ENCODE measurements at regions not wholly inside any gene's neighbourhood (a gene's known extent, or its start where the extent isn't known, plus 50 kb on each side); places are given as distances from the start of the nearest gene placed in this dataset.
"Not testable (repeated sequence)": the region's sequence is repeated elsewhere in the genome, so short reads cannot be mapped to it uniquely, and the experiment has no call there.

DNA sequence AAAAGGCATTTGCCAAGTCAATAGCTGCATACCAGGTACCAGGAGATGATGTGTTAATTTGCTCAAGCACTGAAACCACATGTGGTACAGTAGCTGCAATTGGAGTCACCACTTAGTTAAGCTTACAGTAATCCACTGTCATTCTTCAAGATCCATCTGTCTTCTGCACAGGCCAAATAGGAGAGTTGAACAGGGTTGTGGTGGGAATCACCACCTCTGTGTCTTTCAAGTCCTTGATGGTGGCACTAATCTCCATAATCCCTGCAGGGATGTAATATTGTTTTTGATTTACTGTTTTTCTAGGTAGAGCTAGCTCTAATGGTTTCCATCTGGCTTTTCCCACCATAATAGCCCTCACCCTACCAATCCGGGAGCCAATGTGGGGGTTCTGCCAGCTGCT is 91.9 kb downstream of the FCRL5 start:
- H3K4me3 ChIP-seq (ENCODE audit: low read depth, low read length), result no peak overlapping the region
- TF ChIP-seq, protein P1, sequence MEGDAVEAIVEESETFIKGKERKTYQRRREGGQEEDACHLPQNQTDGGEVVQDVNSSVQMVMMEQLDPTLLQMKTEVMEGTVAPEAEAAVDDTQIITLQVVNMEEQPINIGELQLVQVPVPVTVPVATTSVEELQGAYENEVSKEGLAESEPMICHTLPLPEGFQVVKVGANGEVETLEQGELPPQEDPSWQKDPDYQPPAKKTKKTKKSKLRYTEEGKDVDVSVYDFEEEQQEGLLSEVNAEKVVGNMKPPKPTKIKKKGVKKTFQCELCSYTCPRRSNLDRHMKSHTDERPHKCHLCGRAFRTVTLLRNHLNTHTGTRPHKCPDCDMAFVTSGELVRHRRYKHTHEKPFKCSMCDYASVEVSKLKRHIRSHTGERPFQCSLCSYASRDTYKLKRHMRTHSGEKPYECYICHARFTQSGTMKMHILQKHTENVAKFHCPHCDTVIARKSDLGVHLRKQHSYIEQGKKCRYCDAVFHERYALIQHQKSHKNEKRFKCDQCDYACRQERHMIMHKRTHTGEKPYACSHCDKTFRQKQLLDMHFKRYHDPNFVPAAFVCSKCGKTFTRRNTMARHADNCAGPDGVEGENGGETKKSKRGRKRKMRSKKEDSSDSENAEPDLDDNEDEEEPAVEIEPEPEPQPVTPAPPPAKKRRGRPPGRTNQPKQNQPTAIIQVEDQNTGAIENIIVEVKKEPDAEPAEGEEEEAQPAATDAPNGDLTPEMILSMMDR (conservative IDR thresholded peaks at IDR 0.05; ENCODE audit: low read depth, low read length), result no peak
- DNase-seq (ENCODE audit: low read depth), result no peak

DNA sequence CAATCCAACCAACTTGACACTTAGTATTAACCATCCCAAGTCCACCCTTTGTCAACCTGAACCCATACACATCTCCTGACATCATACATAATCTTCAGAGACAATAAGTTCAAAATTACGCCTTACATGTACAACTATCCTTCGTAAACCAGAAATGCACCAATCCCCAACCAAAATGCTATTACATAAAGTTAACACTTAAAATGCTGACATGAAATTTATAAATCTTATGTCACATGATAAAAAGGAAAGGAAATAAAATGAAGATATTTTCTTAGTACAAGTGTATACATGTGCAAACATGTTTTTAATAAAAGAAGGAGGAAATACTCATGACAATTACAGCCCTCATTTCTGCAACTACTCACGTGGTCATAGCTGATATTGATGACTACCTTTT is 95.0 kb downstream of the FCRL5 start:
- TF ChIP-seq, protein P1 (conservative IDR thresholded peaks at IDR 0.05; ENCODE audit: low read depth, low read length), result no peak
- no peak overlapping the region for H3K4me3 ChIP-seq (ENCODE audit: low read depth, low read length)
- DNase-seq (ENCODE audit: low read depth), result no peak

DNA sequence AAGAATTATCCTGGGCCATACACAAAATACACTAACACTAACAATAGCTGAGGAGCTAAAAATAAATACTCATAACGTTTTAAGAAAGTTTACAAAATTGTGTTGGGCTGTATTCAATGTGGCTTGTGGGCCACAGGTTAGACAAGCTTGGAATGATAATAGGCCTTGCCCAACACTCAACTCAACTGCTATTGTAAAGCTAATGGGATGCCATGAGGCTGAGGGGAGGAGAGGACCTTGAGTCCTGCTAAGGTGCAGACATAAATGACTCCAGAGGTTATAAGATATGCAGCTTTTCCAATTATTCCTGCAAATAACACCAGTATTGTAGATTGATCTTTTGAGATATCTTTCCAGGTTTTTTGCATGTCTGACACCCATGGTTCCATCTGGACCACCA is 97.0 kb downstream of the FCRL5 start:
- DNase-seq (ENCODE audit: low read depth), result no peak
- H3K4me3 ChIP-seq (ENCODE audit: low read depth, low read length), result no peak overlapping the region
- TF ChIP-seq, protein P1 (conservative IDR thresholded peaks at IDR 0.05; ENCODE audit: low read depth, low read length), result no peak

DNA sequence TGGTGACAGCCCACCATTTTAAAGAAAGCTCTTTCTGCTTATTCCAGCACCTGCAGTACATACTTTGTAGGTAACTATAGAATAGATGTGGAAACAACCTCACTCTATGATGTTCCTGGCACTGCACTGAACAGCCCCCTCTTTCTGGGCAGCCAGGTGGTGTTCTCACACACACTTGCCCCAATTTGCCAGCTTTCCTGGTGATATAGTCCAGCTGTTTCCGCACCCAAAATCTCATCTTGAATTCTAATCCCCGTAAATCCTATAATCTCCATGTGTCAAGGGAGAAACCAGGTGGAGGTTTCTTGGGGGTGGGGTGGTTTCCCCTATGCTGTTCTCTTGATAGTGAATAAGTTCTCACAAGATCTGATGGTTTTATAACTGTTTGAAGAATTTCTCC is 102.2 kb downstream of the FCRL5 start:
- TF ChIP-seq, protein P1 (conservative IDR thresholded peaks at IDR 0.05; ENCODE audit: low read depth, low read length), result no peak

DNA sequence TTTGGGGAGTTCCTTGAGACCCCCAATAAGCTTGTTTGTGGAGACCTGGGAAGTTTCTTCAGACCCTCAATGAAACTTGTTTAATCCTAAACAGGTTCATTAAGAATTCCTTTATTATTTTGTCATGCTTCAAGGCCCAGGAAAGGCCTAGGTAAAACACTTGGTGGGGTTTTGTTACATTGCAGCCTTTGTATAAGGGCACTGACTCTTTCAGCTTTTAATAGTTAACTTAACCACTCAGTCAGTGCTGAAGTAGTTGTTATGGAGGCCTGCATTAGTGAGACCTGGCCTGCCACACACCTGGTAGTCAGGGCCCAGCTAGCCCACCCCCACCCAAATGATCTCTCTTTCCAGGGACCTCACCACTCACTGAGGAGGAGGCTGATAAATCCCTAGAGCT is 103.7 kb downstream of the FCRL5 start:
- TF ChIP-seq, protein P1 (conservative IDR thresholded peaks at IDR 0.05; ENCODE audit: low read depth, low read length), result no peak
- H3K4me3 ChIP-seq (ENCODE audit: low read depth, low read length), result no peak overlapping the region
- no peak for DNase-seq (ENCODE audit: low read depth)

More for the DNA sequence above, 102.2 kb downstream of the FCRL5 start:
- no peak overlapping the region for H3K4me3 ChIP-seq (ENCODE audit: low read depth, low read length)
- DNase-seq (ENCODE audit: low read depth), result no peak

DNA sequence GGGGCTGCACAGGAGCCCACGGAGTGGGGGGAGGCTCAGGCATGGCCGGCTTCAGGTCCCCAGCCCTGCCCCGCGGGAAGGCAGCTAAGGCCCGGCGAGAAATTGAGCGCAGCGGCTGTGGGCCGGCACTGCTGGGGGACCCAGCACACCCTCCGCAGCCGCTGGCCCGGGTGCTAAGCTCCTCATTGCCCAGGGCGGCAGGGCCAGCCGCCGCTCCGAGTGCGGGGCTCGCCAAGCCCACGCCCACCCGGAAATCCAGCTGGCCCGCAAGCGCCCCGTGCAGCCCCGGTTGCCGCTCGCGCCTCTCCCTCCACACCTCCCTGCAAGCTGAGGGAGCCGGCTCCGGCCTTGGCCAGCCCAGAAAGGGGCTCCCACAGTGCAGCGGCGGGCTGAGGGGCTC is 106.0 kb downstream of the FCRL5 start:
- H3K4me3 ChIP-seq (ENCODE audit: low read depth, low read length); DNase-seq (ENCODE audit: low read depth): not testable (repeated sequence)

DNA sequence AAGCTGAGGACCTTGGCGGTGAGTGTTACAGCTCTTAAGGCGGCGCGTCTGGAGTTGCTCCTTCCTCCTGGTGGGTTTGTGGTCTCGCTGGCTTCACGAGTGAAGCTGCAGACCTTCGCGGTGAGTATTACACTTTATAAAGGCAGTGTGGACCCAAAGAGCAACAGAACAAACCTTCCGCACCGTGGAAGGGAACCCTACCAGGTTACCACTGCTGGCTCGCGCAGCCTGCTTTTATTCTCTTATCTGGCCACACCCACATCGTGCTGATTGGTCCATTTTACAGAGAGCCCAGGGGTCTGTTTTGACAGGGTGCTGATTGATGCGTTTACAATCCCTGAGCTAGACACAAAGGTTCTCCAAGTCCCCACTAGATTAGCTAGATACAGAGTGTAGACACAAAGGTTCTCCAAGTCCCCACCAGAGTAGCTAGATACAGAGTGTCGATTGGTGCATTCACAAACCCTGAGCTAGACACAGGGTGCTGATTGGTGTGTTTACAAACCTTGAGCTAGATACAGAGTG is 106.6 kb downstream of the FCRL5 start:
- not testable (repeated sequence) for DNase-seq (ENCODE audit: low read depth); H3K4me3 ChIP-seq (ENCODE audit: low read depth, low read length)

DNA sequence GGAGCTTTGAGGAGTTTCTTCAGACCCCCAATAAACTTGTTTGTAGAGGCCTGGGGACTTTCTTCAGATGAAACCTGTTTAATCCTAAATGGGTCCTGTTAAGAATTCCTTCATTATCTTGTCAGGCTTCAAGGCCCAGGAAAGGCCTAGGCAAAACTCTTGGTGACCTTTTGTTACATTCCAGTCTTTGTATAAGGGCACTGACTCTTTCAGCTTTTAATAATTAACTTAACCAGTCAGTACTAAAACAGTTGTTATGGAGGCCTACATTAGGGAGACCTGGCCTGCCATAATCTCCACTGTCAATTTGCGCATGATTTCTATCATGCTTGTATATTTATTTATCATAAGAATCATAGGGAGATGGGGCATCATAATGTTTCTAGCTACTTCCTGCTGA is 110.2 kb downstream of the FCRL5 start:
- DNase-seq (ENCODE audit: low read depth), result peak; percentile 42
- TF ChIP-seq, protein P1 (conservative IDR thresholded peaks at IDR 0.05; ENCODE audit: low read depth, low read length), result no peak
- H3K4me3 ChIP-seq (ENCODE audit: low read depth, low read length), result no peak overlapping the region
